Osteoblast (primary cell): ENCODE measurements at regions not wholly inside any gene's neighbourhood (a gene's known extent, or its start where the extent isn't known, plus 50 kb on each side); places are given as distances from the start of the nearest gene placed in this dataset.

Experiments used
- DNase-seq: peaks from one replicate; pipeline ENCODE4 v3.0.0; 2011; ENCODE audit warnings: low spot score, mixed read lengths; ENCODE audit not compliant: insufficient read length; ENCODE audit errors: missing footprints
- H2AFZ ChIP-seq: 2 replicates; pipeline ENCODE4 v1.6.0; 2011; ENCODE audit warnings: mild to moderate bottlenecking, low read length
- H3K27ac ChIP-seq: 2 replicates; pipeline ENCODE4 v1.5.1; 2011; ENCODE audit warnings: mild to moderate bottlenecking, low read depth, low read length, moderate library complexity
- H3K27me3 ChIP-seq: 2 replicates; pipeline ENCODE4 v1.6.0; 2012; ENCODE audit warnings: mild to moderate bottlenecking, control low read depth, inconsistent platforms, low read length, moderate library complexity; ENCODE audit not compliant: insufficient read depth
- H3K36me3 ChIP-seq: 2 replicates; pipeline ENCODE4 v1.5.1; 2011; ENCODE audit warnings: mild to moderate bottlenecking, low read length, control low read depth, moderate library complexity; ENCODE audit not compliant: insufficient read depth
- H3K4me1 ChIP-seq: 2 replicates; pipeline ENCODE4 v1.5.1; 2011; ENCODE audit warnings: mild to moderate bottlenecking, low read length, control low read depth, moderate library complexity; ENCODE audit not compliant: insufficient read depth
- H3K4me2 ChIP-seq: 2 replicates; pipeline ENCODE4 v1.6.0; 2011; ENCODE audit warnings: mild to moderate bottlenecking, low read length; ENCODE audit not compliant: insufficient read depth
- H3K4me3 ChIP-seq: fragments of 200-600 bp; sonication (generic); 3 replicates; pipeline ENCODE4 v1.5.1; 2012; ENCODE audit warnings: mild to moderate bottlenecking, low read length, inconsistent platforms; ENCODE audit not compliant: insufficient read depth
- H3K79me2 ChIP-seq: 2 replicates; pipeline ENCODE4 v1.6.0; 2012; ENCODE audit warnings: mild to moderate bottlenecking, low read length, control low read depth, inconsistent platforms; ENCODE audit not compliant: insufficient read depth
- H3K9me3 ChIP-seq: 2 replicates; pipeline ENCODE4 v1.5.1; 2011; ENCODE audit warnings: low read depth, low read length, control low read depth
- H4K20me1 ChIP-seq: 2 replicates; pipeline ENCODE4 v1.6.0; 2012; ENCODE audit warnings: mild to moderate bottlenecking, low read length, control low read depth; ENCODE audit not compliant: insufficient read depth
- CTCF ChIP-seq: IDR thresholded peaks from 2 replicates; pipeline ENCODE4 v1.5.1; 2011; ENCODE audit warnings: mild to moderate bottlenecking, low read depth, low read length, moderate library complexity; ENCODE audit errors: extremely low read depth

GRCh38 chr5:107072440-107072839 is 598.3 kb downstream of the EFNA5 start:
- no peak overlapping the region for H2AFZ ChIP-seq
- no peak for TF ChIP-seq CTCF
- no peak for DNase-seq

GRCh38 chr5:107068782-107069181 is 602.0 kb downstream of the EFNA5 start:
- no peaks in the 10 kb centered on the region for H3K9me3 ChIP-seq
- H3K4me2 ChIP-seq: no peak overlapping the region
- TF ChIP-seq CTCF: no peak
- H3K79me2 ChIP-seq: no peaks in the 10 kb centered on the region
- no peaks in the 10 kb centered on the region for H3K36me3 ChIP-seq
- DNase-seq: no peak
- H4K20me1 ChIP-seq: no peaks in the 10 kb centered on the region
- no peak overlapping the region for H3K4me3 ChIP-seq
- no peak overlapping the region for H3K27ac ChIP-seq
- H2AFZ ChIP-seq: no peak overlapping the region
- no peaks in the 10 kb centered on the region for H3K27me3 ChIP-seq
- no peaks in the 10 kb centered on the region for H3K4me1 ChIP-seq

More at GRCh38 chr5:107072440-107072839, 598.3 kb downstream of the EFNA5 start:
- H3K4me2 ChIP-seq: no peak overlapping the region
- H3K36me3 ChIP-seq: no peaks in the 10 kb centered on the region
- H3K4me3 ChIP-seq: no peak overlapping the region
- no peaks in the 10 kb centered on the region for H3K9me3 ChIP-seq
- H3K79me2 ChIP-seq: no peaks in the 10 kb centered on the region
- no peak overlapping the region for H3K27ac ChIP-seq
- H4K20me1 ChIP-seq: no peaks in the 10 kb centered on the region
- H3K27me3 ChIP-seq: no peaks in the 10 kb centered on the region
- H3K4me1 ChIP-seq: no peaks in the 10 kb centered on the region

- no peak overlapping the region for H3K27ac ChIP-seq
- TF ChIP-seq CTCF: no peak
- H3K4me3 ChIP-seq: no peak overlapping the region
- no peaks in the 10 kb centered on the region for H3K27me3 ChIP-seq
- no peaks in the 10 kb centered on the region for H4K20me1 ChIP-seq
- H3K9me3 ChIP-seq: no peaks in the 10 kb centered on the region
- DNase-seq: no peak
- H3K79me2 ChIP-seq: no peaks in the 10 kb centered on the region
- H3K36me3 ChIP-seq: no peaks in the 10 kb centered on the region
- no peak overlapping the region for H3K4me2 ChIP-seq
- peak overlapping the region; percentile 49 for H2AFZ ChIP-seq
- no peaks in the 10 kb centered on the region for H3K4me1 ChIP-seq
Observed at GRCh38 chr5:107067395-107067794, 603.3 kb downstream of the EFNA5 start.

- no peaks in the 10 kb centered on the region for H4K20me1 ChIP-seq
Observed at GRCh38 chr5:107063511-107063910, 607.2 kb downstream of the EFNA5 start.

More at GRCh38 chr5:107063511-107063910, 607.2 kb downstream of the EFNA5 start:
- H3K27ac ChIP-seq: no peak overlapping the region
- no peak overlapping the region for H2AFZ ChIP-seq
- H3K4me1 ChIP-seq: no peaks in the 10 kb centered on the region
- H3K79me2 ChIP-seq: no peaks in the 10 kb centered on the region
- H3K4me3 ChIP-seq: no peak overlapping the region
- no peaks in the 10 kb centered on the region for H3K27me3 ChIP-seq
- no peaks in the 10 kb centered on the region for H3K9me3 ChIP-seq
- no peak for DNase-seq
- H3K36me3 ChIP-seq: no peaks in the 10 kb centered on the region
- no peak for TF ChIP-seq CTCF
- H3K4me2 ChIP-seq: no peak overlapping the region
